ENCODE measurements at regions not wholly inside any gene's neighbourhood (a gene's known extent, or its start where the extent isn't known, plus 50 kb on each side); places are given as distances from the start of the nearest gene placed in this dataset.

DNA sequence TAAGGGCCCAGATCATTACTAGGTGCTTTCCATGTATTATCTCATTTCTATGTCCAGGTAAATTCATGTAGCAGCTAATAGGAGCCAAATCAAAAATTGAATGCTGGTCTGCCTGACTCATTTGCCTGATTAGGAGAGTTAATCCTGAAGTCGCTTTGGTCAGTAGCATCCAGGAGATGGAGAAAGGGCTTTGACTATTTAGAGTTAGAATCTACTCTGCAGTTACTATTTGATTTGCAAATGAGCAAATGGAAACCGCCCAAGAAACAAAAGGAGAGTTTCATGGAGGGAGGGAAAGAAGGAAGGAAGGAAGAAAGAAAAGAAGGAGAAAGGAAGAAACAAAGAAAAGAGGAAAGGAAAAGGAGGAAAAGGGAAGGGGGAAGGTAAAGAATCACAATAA lies 539.6 kb upstream of the MMS22L start:
- Histone ChIP-seq H3K9ac (ENCODE audit: low read depth, low read length) (no peak overlapping the region), H3K4me3 (ENCODE audit: low read depth, low read length) (no peak overlapping the region), H3K4me1 (ENCODE audit: control insufficient read depth, insufficient read depth, low read length) (peaks cover 24% of the 10 kb centered on the region)

DNA sequence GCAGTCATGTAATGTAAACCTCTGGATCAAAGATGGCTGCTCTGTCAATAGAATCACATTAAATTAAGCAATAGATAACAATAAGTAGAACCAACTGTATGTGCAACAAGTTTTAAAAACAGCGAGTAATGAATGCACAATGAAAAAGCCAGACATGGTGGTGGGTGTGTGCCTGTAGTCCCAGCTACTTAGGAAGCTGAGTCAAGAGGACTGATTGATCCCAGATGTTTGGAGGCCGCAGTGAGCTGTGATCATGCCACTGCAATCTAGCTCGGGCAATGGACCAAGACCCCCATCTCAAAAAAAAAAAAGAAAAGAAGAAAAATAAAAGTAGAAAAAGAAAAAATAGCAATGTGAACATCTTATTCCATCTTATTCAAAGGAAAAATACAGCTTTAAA lies 558.7 kb upstream of the MMS22L start:
- Histone ChIP-seq H3K27me3 (ENCODE audit: control insufficient read depth, insufficient read depth, low read length) (no peaks in the 10 kb centered on the region), H3K36me3 (ENCODE audit: control insufficient read depth, insufficient read depth, low read length) (no peaks in the 10 kb centered on the region), H3K9ac (ENCODE audit: low read depth, low read length) (no peak overlapping the region), H3K4me3 (ENCODE audit: low read depth, low read length) (no peak overlapping the region), H3K9me3 (ENCODE audit: control insufficient read depth, insufficient read depth, low read length) (no peaks in the 10 kb centered on the region), H3K4me1 (ENCODE audit: control insufficient read depth, insufficient read depth, low read length) (no peaks in the 10 kb centered on the region)

More for the DNA sequence above, 539.6 kb upstream of the MMS22L start:
- Histone ChIP-seq H3K9me3 (ENCODE audit: control insufficient read depth, insufficient read depth, low read length) (no peaks in the 10 kb centered on the region), H3K27me3 (ENCODE audit: control insufficient read depth, insufficient read depth, low read length) (no peaks in the 10 kb centered on the region), H3K36me3 (ENCODE audit: control insufficient read depth, insufficient read depth, low read length) (no peaks in the 10 kb centered on the region)

DNA sequence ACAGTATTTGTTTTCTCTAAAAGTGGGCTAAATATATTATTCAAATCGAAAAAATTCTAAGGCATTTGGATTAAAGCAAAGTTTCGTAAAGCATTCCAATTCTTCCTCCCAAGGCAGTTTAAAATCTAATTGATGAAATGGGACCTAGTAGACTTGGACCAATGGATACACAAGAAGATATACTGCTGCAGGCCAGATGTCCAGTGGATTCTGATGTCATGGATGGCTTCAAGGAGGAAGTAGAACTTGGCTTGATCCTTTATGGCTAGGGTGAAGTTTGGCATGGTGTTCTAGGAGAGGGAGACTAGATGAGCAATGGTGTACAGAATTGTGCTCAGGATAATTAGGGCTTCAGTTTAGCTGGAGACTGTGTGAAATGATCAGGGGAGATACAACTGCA lies 559.5 kb upstream of the MMS22L start:
- H3K4me1 ChIP-seq (ENCODE audit: control insufficient read depth, insufficient read depth, low read length) = no peaks in the 10 kb centered on the region
- no peaks in the 10 kb centered on the region for H3K9me3 ChIP-seq (ENCODE audit: control insufficient read depth, insufficient read depth, low read length)
- no peaks in the 10 kb centered on the region for H3K36me3 ChIP-seq (ENCODE audit: control insufficient read depth, insufficient read depth, low read length)
- no peaks in the 10 kb centered on the region for H3K27me3 ChIP-seq (ENCODE audit: control insufficient read depth, insufficient read depth, low read length)
- H3K4me3 ChIP-seq (ENCODE audit: low read depth, low read length) = no peak overlapping the region
- no peak overlapping the region for H3K9ac ChIP-seq (ENCODE audit: low read depth, low read length)

DNA sequence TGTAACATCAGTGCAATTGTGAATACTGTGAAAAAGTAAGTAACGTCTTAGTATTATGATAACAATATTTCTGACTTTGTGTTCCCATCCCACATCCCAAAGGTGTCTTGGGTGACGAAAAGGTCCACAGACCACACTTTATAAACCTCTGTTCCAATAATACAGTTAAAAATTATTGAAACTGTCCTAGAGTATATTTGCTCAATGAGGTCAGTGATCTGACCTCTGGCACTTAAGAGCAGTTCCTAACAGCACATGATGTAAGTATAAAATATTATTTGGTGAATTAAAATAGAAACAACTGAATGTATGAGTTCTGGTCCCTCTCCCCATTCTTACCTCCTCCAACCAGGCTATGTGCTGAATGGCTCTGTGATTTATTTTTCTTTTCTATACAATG lies 566.4 kb upstream of the MMS22L start:
- no peaks in the 10 kb centered on the region for H3K9me3 ChIP-seq (ENCODE audit: control insufficient read depth, insufficient read depth, low read length)
- no peaks in the 10 kb centered on the region for H3K27me3 ChIP-seq (ENCODE audit: control insufficient read depth, insufficient read depth, low read length)
- H3K36me3 ChIP-seq (ENCODE audit: control insufficient read depth, insufficient read depth, low read length) = no peaks in the 10 kb centered on the region
- H3K4me3 ChIP-seq (ENCODE audit: low read depth, low read length) = no peak overlapping the region
- H3K9ac ChIP-seq (ENCODE audit: low read depth, low read length) = no peak overlapping the region
- peaks cover 8% of the 10 kb centered on the region for H3K4me1 ChIP-seq (ENCODE audit: control insufficient read depth, insufficient read depth, low read length)

DNA sequence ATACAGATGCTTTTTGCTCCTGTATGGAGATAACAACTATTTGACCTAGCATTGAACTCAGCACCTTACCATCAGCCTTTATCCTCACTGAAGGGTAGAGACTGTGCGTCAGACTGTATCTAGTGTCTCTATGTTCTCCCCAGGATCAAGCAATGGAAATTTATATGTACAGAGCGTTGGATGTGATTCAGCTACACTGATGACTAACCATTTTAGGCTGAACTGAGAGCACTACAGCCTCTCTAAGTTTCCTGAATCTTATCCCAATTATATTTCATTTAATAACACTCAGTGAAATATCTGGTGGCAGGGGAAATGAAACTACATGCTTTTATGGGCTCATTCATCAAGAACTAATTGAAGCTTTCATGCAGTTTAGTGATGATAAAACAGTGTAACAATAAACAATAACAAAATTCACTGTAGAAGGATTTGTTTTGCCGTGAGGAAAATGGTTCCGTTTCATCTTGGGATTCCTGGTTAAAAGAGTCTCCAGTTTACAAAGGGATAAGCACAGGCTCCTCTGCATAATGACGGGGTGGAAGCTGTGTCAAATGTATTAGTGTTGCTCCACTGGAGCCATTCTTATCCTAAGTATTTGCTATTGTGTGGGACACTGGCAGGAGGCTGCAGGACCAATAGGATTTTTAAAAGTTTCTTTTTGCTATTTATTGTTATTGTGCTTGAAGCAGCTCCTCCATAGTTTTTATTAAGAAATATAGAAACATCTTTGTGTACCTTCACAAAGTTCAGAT lies 567.6 kb upstream of the MMS22L start:
- H3K9me3 ChIP-seq (ENCODE audit: control insufficient read depth, insufficient read depth, low read length) = no peaks in the 10 kb centered on the region
- H3K36me3 ChIP-seq (ENCODE audit: control insufficient read depth, insufficient read depth, low read length) = no peaks in the 10 kb centered on the region
- H3K4me3 ChIP-seq (ENCODE audit: low read depth, low read length) = no peak overlapping the region
- H3K9ac ChIP-seq (ENCODE audit: low read depth, low read length) = no peak overlapping the region
- H3K27me3 ChIP-seq (ENCODE audit: control insufficient read depth, insufficient read depth, low read length) = no peaks in the 10 kb centered on the region
- H3K4me1 ChIP-seq (ENCODE audit: control insufficient read depth, insufficient read depth, low read length) = peaks cover 8% of the 10 kb centered on the region

DNA sequence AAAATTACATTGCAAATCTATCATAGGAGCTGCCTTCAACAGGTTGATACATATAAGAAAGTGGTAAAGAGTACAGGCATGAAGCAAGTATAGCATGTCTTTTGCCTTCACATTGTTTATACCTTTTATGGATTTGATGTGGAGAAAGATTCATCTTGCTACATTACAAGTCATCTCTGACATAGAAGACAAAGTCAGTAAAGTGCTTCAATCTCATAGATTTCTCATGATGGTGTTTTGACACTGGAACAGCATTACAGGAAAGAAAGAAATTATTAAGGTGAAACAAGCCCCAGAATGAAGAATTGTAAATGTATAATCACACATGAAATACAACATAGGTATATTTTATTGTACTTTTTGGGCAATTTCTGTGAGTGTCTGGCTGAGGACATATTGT lies 580.7 kb upstream of the MMS22L start:
- Histone ChIP-seq H3K4me1 (ENCODE audit: control insufficient read depth, insufficient read depth, low read length) (peaks cover 4% of the 10 kb centered on the region), H3K9ac (ENCODE audit: low read depth, low read length) (no peak overlapping the region), H3K9me3 (ENCODE audit: control insufficient read depth, insufficient read depth, low read length) (no peaks in the 10 kb centered on the region)

DNA sequence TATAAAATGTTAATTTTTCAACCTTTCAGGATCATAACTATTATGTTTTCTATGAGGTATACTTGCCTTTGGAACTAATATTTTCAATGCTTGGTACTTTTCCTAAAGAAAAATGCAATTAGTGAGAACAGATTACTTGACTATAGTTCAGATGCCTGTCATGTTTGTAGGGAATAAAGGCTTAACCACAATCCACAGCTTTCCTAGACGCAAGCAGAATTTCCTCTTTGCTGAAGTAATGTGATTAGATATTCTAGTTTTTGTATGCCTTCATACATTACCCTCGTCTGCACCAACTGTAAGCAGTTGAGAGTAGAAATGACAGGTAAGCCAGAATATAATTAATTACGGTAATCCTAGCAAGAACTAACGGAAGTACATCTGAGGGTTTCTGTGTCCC lies 581.4 kb upstream of the MMS22L start:
- H3K4me3 ChIP-seq (ENCODE audit: low read depth, low read length) = no peak overlapping the region
- H3K4me1 ChIP-seq (ENCODE audit: control insufficient read depth, insufficient read depth, low read length) = peaks cover 9% of the 10 kb centered on the region
- H3K27me3 ChIP-seq (ENCODE audit: control insufficient read depth, insufficient read depth, low read length) = no peaks in the 10 kb centered on the region
- H3K9ac ChIP-seq (ENCODE audit: low read depth, low read length) = no peak overlapping the region
- no peaks in the 10 kb centered on the region for H3K36me3 ChIP-seq (ENCODE audit: control insufficient read depth, insufficient read depth, low read length)
- no peaks in the 10 kb centered on the region for H3K9me3 ChIP-seq (ENCODE audit: control insufficient read depth, insufficient read depth, low read length)

More for the DNA sequence above, 580.7 kb upstream of the MMS22L start:
- Histone ChIP-seq H3K4me3 (ENCODE audit: low read depth, low read length) (no peak overlapping the region), H3K36me3 (ENCODE audit: control insufficient read depth, insufficient read depth, low read length) (no peaks in the 10 kb centered on the region), H3K27me3 (ENCODE audit: control insufficient read depth, insufficient read depth, low read length) (no peaks in the 10 kb centered on the region)

DNA sequence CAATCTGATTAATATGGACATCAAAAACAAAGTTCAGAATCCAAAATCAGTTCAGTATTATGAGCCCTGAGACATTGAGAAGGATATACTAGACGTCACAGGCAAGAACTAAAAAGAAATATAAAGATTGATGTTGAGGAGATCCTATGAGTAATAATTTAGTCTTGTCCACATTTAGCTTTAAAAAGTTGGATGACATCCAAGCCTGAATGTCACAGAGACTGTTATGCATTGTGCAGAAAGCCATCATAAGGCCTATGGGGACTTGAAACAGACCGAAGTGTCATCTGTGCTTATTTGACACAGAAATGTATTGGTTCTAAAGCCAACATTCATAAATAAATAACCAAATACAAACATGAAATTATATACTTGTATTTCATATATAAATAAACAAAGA lies 581.8 kb upstream of the MMS22L start:
- Histone ChIP-seq H3K9ac (ENCODE audit: low read depth, low read length) (no peak overlapping the region), H3K4me1 (ENCODE audit: control insufficient read depth, insufficient read depth, low read length) (peaks cover 10% of the 10 kb centered on the region), H3K27me3 (ENCODE audit: control insufficient read depth, insufficient read depth, low read length) (no peaks in the 10 kb centered on the region), H3K36me3 (ENCODE audit: control insufficient read depth, insufficient read depth, low read length) (no peaks in the 10 kb centered on the region), H3K9me3 (ENCODE audit: control insufficient read depth, insufficient read depth, low read length) (no peaks in the 10 kb centered on the region), H3K4me3 (ENCODE audit: low read depth, low read length) (no peak overlapping the region)

DNA sequence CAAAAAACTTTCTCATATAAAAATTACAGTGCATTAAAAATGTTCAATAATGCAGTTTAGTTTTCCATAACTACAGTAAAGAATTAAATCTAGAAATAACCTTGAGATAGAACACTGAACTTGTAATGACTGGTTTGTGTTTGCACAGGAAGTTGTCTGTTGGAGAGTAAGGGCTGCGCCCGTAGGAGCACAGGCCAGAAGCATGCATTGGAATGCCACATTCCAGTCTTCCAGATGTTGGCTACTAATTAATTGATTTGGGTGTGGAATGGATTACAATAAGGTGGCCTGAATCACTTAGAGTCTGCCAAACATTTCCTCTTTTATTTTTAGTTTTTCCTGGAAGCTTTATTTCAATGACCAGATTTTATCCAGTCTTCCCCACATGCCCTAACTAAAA lies 582.6 kb upstream of the MMS22L start:
- no peaks in the 10 kb centered on the region for H3K36me3 ChIP-seq (ENCODE audit: control insufficient read depth, insufficient read depth, low read length)
- H3K4me3 ChIP-seq (ENCODE audit: low read depth, low read length) = no peak overlapping the region
- H3K9me3 ChIP-seq (ENCODE audit: control insufficient read depth, insufficient read depth, low read length) = no peaks in the 10 kb centered on the region
- H3K27me3 ChIP-seq (ENCODE audit: control insufficient read depth, insufficient read depth, low read length) = no peaks in the 10 kb centered on the region
- peaks cover 10% of the 10 kb centered on the region for H3K4me1 ChIP-seq (ENCODE audit: control insufficient read depth, insufficient read depth, low read length)
- H3K9ac ChIP-seq (ENCODE audit: low read depth, low read length) = no peak overlapping the region

DNA sequence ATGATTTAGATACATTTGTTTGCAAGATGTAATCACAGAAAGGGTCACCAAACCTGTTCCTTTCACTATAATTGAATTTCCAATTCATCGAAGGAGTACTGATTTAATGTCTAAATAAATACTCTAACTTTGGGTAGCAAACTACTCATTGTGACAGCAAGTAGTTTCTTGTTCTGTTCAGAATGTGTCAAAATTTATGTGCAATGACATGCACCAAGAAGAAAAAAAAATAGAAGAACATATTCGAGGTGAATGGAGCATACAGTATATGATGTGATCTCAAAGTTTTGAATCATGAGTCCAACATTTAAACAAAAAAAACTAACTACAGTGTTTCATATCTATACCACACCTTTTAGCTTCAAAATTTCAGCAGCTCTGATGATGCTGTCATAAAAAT lies 583.6 kb upstream of the MMS22L start:
- Histone ChIP-seq H3K9me3 (ENCODE audit: control insufficient read depth, insufficient read depth, low read length) (no peaks in the 10 kb centered on the region), H3K4me1 (ENCODE audit: control insufficient read depth, insufficient read depth, low read length) (peaks cover 10% of the 10 kb centered on the region), H3K36me3 (ENCODE audit: control insufficient read depth, insufficient read depth, low read length) (no peaks in the 10 kb centered on the region), H3K4me3 (ENCODE audit: low read depth, low read length) (no peak overlapping the region), H3K9ac (ENCODE audit: low read depth, low read length) (no peak overlapping the region), H3K27me3 (ENCODE audit: control insufficient read depth, insufficient read depth, low read length) (no peaks in the 10 kb centered on the region)

DNA sequence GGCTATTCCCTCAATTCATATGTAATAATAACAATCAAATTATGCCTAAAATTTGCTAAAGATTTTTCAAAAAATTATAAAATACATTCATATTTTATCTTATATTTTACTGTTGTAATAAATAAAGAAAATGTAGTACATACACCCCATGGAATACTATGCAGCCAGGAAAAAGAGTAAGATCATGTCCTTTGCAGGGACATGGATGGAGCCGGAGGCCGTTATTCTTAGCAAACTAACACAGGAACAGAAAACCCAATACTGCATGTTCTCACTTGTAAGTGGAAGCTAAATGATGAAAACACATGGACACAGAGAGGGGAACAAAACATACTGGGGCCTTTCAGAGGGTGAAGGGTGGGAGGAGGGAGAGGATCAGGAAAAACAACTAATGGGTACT lies 584.2 kb upstream of the MMS22L start:
- Histone ChIP-seq H3K36me3 (ENCODE audit: control insufficient read depth, insufficient read depth, low read length) (no peaks in the 10 kb centered on the region), H3K4me3 (ENCODE audit: low read depth, low read length) (no peak overlapping the region), H3K4me1 (ENCODE audit: control insufficient read depth, insufficient read depth, low read length) (peaks cover 10% of the 10 kb centered on the region), H3K27me3 (ENCODE audit: control insufficient read depth, insufficient read depth, low read length) (no peaks in the 10 kb centered on the region), H3K9me3 (ENCODE audit: control insufficient read depth, insufficient read depth, low read length) (no peaks in the 10 kb centered on the region), H3K9ac (ENCODE audit: low read depth, low read length) (no peak overlapping the region)

DNA sequence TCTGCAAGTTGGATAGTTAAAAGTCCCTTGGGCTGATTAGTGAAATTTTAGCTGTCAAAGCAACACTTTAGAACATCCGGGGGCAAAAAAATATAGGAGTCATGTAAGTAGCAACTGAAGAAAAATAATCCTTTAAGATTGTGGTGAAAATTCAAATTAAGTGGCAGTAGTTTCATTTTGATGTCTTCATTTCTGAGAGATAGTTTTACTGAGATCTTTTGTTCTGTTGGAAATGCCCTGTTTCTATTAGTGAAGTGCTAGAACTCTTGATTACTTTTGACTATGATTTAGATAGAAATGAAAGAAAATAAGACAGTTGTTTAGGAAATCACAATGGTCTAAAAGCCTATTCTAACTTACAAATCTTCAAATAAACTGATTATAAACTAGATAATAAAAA lies 587.3 kb upstream of the MMS22L start:
- no peaks in the 10 kb centered on the region for H3K27me3 ChIP-seq (ENCODE audit: control insufficient read depth, insufficient read depth, low read length)
- H3K4me1 ChIP-seq (ENCODE audit: control insufficient read depth, insufficient read depth, low read length) = peaks cover 10% of the 10 kb centered on the region
- no peaks in the 10 kb centered on the region for H3K36me3 ChIP-seq (ENCODE audit: control insufficient read depth, insufficient read depth, low read length)
- H3K9me3 ChIP-seq (ENCODE audit: control insufficient read depth, insufficient read depth, low read length) = no peaks in the 10 kb centered on the region
- H3K9ac ChIP-seq (ENCODE audit: low read depth, low read length) = no peak overlapping the region
- no peak overlapping the region for H3K4me3 ChIP-seq (ENCODE audit: low read depth, low read length)
